ENCODE measurements at regions not wholly inside any gene's neighbourhood (a gene's known extent, or its start where the extent isn't known, plus 50 kb on each side); places are given as distances from the start of the nearest gene placed in this dataset.

GRCh38 chr13:85277748-85278147 lies 521.5 kb downstream of the SLITRK6 start:
- DNase-seq = no peak

GRCh38 chr13:85266771-85267170 lies 532.4 kb downstream of the SLITRK6 start:
- DNase-seq = no peak

GRCh38 chr13:85266331-85266730 lies 532.9 kb downstream of the SLITRK6 start:
- no peak for DNase-seq

DNA sequence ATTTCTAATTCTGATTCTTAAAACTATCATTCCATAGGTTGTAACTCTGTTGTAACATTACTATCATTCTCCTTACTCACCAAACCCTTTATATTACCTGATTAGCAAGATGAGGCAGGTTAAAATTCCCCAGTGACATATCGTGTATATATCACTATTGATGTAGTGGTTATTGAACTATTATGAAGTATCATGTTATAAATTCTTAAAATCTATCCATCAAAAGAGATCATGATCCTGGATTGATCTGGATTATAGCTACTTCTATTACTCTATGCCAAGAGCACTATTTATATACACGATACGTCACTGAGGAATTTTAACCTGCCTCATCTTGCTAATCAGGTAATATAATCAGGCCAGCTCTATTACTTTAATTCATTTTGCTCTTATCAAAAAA lies 533.9 kb downstream of the SLITRK6 start:
- DNase-seq = no peak

DNA sequence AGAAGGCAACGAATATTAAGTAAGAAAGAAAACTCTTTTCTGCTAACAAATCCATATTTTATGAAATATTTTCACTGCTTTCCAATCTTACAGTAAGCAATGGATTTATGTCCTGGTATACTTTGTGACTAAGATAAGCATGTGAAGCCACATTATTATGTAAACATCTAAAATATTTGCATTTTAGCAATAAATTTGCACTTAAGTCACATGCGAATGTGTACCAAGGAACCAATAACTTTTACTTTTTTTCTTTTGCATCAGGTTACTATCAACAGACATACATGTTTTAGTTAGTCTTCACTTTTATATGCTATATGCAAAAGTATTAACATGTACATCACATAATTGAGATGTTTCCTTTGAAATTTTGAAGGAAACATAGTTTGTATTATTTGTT lies 536.7 kb downstream of the SLITRK6 start:
- no peak for DNase-seq

DNA sequence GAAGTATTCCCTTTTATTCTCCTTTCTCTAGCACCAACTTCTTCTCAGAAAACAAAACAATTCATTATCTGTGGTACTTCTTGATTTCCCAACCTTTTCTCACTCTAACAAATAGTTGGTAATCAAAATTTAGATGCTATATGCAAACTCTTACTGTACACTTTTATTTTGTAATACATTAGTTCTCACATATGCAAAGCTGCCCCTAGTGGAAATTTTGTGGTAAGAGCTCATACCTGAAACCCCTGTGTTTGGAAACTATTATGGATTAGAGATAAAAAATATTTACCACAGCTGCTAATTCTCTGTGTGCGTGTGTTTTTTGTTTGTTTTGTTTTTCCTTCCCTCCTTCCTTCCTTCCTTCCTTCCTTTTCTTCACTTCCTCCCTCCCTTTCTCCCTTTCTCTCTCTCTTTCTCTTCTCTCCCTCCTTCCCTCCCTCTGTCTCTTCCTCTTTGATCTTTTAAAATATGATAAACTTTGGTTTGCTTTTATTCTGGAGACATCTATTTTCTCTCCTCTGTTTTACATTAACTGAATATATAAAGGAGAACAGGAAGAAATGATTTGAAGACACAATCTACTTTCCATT lies 537.4 kb downstream of the SLITRK6 start:
- DNase-seq = no peak

DNA sequence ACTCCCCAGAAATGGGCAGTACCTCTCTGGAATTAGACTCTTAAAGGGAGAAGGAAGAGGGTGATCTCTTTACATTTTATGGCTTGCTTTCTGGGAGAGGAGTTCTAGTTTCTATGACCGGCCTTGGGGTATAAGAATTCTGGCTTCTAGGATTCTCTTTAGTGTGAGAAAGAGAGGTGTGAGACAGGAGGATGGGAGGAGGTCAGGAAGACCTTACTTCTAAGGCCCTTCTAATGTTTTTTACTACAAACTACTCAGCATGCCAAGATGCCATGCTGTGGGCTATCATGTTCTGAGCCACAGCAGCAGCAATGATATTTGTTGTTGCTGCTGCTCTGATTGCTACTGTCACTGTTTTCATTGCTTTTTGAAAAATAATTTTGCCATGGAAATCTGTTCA lies 538.3 kb downstream of the SLITRK6 start:
- DNase-seq = no peak

GRCh38 chr13:85255978-85256377 lies 543.2 kb downstream of the SLITRK6 start:
- no peak for DNase-seq

- no peak for DNase-seq
Measured at GRCh38 chr13:85254641-85255040, 544.6 kb downstream of the SLITRK6 start.

DNA sequence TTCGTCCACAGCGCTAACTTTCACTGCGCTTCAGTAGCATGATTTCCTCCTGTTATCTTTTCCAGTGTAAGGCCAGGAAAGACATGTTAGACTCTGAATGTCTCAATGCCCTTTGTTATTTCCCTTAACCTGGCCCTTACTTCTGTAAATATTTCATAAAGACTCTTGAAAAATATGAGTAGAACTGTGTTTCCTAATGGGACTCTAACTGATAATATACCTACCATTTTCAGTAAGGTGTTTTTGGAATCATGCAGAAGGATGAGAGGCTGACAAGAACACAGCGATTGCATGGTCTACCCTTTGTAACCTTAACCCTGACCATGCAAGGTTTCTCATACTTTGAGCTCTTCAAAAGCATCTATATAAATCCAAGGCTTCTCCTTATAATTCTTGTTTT lies 550.1 kb downstream of the SLITRK6 start:
- no peak for DNase-seq

DNA sequence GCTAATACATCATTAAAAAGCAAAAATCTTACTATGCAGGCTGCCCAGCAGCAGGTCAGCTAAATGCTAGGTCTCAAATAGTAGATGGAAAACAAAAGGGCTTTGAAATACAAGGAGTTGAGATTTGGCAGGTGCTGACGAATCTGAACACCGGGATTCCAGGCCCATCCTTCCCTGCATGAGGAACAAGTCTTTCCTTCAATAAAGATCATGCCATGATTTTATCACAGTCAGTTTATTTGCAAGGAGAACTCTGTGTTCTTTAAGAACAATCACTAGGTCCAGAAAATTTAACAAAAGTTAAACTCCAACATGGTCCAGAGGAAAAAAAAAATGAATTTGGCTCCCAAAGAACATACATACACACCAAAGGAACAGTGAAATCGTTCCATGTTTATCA lies 551.4 kb downstream of the SLITRK6 start:
- no peak for DNase-seq

- no peak for DNase-seq
Measured at GRCh38 chr13:85243831-85244230, 555.4 kb downstream of the SLITRK6 start.

DNA sequence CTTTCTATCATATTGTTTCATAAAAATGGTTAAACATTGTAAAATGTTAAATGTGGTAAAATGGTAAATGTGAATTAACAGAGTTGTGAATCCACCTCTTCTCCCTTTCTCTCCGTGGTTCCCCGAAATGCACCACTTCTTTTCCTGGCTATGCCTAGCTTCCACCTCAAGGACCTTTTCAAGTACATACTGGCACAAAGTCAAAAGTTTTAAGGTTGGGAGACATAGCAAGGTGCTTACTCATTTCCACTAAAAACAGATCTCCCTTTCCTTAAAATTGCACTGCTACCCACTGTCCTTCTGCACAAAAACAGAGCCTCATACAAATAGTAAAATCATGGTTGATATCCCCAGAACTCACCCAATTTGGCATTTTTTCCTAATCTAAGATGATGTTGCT lies 558.2 kb downstream of the SLITRK6 start:
- DNase-seq = no peak

DNA sequence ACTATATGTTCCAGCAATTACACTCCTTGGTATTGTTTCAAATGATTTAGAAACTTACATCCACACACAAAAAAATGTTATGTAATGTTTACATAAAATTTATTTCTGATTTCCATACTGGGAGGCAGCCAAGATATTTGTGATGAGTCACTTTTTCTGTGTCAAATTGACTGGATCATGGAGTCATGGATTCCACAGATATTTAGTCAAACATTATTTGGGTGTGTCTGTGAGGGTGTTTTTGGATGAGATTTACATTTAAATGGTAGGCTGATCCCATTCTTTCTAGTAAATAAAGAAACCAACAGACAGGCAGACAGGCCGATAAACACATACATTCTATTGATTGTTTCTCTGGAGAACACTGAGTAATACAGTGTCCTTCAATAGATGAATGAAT lies 562.8 kb downstream of the SLITRK6 start:
- no peak for DNase-seq

- DNase-seq = no peak
Measured at GRCh38 chr13:85230691-85231093, 568.5 kb downstream of the SLITRK6 start.

- no peak for DNase-seq
Measured at GRCh38 chr13:85228692-85229091, 570.5 kb downstream of the SLITRK6 start.

DNA sequence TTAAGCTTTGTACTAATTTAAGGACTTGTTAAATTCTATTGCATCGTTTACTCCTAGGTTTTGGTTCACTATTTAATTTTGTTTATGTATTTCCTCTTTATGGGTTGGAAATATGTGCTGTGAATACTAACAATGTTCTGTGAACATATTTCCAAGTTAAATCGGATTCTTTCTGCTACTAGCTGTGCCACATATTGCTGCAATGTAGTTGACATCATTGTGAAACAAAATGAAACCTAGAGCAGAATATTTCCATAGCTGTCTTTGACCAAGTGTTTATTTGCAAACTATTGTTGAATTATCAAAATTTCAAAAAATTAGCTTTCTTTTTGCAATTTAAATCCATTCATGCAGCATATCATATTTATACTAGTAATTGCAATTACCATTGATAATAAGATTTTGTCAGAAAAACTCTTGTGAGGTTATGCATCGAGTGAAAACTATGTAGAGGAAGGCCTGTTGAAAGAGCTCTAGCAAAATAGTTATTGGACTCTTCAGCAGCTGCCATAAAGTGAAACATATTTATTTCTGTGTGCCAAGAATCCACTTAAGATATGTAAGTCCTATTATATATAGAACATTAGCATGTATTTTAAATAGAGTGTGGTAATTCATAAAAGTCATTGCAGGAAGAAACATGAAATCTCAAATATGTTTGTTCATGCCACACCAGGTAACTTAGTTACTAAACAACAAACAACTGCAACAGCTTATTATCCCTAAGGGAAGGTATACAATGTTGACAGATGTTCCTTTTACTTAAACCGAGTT lies 575.1 kb downstream of the SLITRK6 start:
- DNase-seq = no peak

- DNase-seq = no peak
Measured at GRCh38 chr13:85216576-85216975, 582.6 kb downstream of the SLITRK6 start.

DNA sequence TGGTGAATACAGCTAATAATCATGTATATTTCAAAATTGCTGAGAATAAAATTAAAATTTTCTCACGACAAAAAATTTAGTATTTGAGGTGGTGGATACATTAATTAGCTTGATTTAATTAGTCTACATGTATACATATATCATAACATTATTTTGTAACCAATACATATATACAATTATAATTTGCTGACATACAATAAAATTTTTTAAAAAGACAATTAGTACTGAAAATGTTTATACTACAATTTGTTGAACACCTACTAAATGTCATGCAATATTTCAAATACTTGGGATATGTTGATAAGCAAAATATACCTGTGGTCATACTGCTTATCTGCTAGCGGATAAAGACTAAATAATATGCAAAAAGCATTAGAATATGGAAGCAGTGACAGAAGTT lies 586.5 kb downstream of the SLITRK6 start:
- no peak for DNase-seq

DNA sequence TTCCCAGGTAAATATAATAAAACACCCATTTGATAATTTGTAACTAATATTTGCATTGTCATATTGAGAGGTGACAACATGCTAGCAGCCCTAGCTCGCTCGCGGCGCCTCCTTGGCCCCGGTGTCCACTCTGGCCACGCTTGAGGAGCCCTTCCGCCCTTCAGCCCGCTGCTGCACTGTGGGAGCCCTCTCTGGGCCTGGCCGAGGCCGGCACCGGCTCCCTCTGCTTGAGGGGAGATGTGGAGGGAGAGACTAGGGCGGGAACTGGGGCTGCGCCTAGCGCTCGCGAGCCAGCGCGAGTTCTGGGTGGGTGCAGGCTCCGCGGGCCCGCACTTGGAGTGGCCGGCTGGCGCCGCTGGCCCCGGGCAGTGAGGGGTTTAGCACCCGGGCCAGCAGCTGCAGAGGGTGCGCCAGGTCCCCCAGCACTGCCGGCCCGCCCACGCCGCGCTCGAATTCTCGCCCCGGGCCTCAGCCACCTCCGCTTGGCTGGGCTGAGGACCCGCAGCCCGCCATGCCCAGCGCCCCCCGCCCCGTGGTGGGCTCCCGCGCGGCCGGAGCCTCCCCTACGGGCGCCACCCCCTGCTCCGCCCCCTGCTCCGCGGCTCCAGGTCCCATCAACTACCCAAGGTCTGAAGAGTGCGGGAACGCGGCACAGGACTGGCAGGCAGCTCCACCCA lies 594.4 kb downstream of the SLITRK6 start:
- DNase-seq = no peak

GRCh38 chr13:85197431-85197830 lies 601.8 kb downstream of the SLITRK6 start:
- no peak for DNase-seq

- DNase-seq = no peak
Measured at GRCh38 chr13:85194482-85194881, 604.7 kb downstream of the SLITRK6 start.

DNA sequence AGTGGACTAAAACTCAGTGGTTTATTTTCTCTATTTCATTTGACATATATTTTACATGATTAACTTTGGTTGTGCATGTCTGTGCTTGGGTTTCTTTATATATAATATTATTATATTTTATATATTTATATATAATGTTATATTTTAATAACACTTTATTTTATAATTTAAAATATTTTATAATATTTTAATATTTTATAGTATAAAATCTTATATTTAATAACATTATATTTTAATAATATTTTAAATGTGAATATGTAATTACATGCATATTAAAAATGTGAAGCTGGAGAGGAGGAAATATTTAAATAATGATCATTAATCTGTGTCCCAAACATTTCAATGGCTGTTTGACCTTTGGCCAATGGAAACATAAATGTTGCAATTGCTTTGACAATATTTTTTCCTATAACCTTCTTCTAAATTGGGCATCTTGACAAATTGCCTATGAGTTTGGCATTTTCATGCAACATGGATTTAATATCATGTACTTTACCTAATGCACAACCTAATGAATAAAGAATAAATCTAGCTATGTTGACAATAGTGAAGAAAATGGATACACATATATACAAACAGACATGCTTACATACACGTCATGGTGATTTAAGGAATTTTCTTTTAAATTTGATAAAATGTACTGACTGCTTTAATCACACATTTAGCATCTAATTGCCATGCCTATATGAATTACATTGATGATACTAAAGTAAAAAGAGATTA lies 607.1 kb downstream of the SLITRK6 start:
- no peak for DNase-seq
